GM18867 (cell line): ENCODE measurements at regions not wholly inside any gene's neighbourhood (a gene's known extent, or its start where the extent isn't known, plus 50 kb on each side); places are given as distances from the start of the nearest gene placed in this dataset.
"Not testable (repeated sequence)": the region's sequence is repeated elsewhere in the genome, so short reads cannot be mapped to it uniquely, and the experiment has no call there.

Source experiments
- ATAC-seq: cut with Tn5 transposase; IDR thresholded peaks from one replicate; pipeline ENCODE4 v1.9.1; 2021; ENCODE audit warnings: mild to moderate bottlenecking, moderate library complexity; ENCODE audit not compliant: unreplicated experiment

DNA sequence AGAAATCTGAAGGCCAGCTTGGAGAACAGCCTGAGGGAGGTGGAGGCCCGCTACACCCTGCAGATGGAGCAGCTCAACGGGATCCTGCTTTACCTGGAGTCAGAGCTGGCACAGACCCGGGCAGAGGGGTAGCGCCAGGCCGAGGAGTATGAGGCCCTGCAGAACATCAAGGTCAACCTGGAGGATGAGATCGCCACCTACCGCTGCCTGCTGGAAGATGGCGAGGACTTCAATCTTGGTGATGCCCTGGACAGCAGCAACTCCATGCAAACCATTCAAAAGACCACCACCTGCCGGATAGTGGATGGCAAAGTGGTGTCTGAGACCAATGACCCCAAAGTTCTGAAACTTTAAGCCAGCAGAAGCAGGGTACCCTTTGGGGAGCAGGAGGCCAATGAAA is 318.4 kb downstream of the ZFHX3 start:
- not testable (repeated sequence) for ATAC-seq

DNA sequence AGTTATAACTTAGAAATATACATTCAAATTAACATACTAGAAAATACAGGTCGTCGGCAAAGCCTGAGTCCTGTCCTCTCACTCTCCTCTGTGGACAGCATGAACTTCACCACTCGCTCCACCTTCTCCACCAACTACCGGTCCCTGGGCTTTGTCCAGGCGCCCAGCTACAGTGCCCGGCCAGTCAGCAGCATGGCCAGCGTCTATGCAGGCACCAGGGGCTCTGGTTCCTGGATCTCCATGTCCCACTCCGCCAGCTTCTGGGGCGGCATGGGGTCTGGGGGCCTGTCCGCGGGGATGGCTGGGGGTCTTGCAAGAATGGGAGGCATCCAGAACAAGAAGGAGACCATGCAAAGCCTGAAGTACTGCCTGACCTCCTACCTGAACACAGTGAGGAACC is 319.4 kb downstream of the ZFHX3 start:
- ATAC-seq = no peak

DNA sequence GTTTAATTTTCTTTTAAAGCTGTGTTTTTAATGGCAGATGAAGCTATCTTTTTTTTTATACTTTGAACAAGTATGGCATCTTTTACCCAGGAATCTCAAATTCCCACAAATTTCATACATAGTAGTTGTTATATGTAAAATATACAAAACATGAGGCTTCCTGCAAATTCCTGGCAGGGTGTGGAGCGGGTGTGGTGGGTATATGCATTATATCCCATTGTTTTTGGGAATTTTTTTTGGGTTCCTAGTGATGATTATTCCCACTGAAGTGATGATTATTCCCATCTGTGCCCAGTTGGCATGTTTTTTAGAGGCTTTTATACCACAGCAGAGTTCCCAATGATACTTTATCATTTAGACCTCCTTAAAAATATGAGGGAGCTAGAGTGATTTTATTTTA is 320.4 kb downstream of the ZFHX3 start:
- no peak for ATAC-seq

DNA sequence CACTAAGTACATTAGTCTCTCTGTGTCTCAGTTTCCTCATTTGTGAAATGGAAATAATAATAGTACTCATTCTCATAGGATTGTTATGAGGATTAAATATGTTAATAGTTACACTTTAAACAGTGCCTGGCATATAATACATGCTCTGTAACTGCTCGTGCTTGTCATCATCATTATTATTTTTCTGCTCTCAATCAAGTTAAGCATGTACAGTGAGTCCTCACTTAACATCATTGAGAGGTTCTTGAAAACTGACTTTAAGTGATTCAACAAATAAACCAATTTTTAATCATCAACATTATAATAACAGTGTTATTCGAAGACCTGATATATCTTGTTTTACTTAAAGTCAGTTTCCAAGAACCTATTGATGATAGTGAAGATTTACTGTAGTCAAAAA is 322.3 kb downstream of the ZFHX3 start:
- ATAC-seq = no peak

DNA sequence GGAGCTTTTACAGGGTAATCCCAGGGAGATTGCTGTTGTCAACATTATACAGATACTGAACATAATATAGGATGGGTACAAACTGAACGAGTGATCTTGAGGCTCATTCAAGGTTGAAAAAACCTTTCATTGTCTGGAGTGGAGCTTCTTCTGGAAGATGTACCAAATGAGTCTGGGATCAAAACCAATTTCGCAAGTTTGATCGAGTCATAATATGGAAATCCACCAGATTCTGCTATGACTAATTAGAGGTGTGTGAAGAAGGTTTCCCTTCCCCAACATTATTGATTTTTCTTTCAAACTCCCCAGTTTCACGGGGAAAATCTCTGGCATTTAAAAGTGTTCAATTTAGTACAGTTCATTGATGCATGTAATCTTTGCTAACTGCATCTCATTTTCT is 324.1 kb downstream of the ZFHX3 start:
- no peak for ATAC-seq

DNA sequence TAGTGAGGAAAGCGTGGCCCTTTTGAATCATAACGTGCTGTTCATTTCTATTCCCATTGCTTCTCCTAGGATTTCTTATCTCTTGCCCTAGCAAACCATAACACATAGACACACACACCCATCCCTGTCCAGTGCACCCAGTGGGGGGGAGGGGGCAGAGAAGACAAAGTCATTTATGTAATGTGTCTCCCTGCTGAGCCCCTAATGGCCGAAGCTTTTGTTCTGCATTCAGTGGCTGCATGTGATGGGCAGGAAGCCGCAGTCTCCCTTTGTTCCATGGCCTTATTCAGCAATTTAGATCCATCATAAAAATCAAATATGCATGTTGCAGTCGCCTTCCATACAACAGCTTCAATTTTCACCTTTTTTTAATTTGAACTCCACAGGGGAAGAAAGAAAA is 325.4 kb downstream of the ZFHX3 start:
- no peak for ATAC-seq

DNA sequence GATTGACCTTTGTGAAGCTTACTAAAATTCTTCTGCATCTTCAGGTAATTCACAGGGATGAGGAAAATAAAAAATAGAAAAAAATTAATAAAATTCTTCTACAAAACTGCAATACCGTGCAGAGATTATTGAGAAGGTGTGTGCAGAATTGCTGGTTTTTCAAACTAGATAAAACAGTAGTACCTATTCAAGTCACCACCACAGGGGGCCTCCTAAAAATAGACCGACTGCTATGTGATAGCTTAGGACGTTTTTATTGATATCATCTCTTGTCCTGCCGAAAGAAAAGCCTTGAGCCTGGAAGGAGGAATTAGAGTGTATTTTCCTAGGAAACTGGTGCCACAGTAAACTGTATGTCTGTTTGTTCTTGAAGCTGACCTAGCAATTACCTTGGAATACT is 325.9 kb downstream of the ZFHX3 start:
- no peak for ATAC-seq

DNA sequence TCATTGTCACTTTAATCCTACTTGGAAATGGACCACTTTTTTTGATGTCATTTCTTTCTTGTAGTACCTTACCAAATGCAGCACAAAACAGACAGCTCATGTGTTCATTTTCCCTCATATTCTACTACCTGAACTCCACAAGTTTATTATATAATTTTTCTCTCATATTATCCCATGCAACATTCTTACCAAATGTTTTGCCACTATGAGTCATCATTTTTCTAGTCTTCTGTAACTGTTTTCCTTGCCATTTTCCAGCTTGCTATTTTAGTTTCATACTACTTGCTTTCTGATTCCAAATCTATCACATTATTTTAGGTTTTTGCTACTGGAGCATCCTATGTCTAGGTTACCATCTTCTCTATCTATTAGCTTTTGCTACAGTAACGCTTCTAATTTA is 332.7 kb downstream of the ZFHX3 start:
- no peak for ATAC-seq

DNA sequence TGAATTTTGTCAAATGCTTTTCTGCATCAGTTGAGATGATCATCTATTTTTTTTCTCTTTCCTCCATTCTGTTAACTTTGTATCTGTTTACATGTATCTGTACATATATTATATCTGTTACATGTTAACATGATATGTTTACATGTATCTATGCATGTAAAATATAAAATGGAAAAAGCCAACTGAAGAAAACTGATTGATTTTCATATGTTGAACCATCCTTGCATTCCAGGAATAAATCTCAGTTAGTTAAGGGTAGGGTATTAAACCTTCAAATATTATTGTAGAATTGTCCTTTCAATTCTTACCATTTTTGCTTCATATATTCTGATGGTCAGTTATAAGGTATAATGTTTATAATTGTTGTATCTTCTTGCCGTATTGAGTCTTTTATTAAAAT is 336.1 kb downstream of the ZFHX3 start:
- no peak for ATAC-seq

DNA sequence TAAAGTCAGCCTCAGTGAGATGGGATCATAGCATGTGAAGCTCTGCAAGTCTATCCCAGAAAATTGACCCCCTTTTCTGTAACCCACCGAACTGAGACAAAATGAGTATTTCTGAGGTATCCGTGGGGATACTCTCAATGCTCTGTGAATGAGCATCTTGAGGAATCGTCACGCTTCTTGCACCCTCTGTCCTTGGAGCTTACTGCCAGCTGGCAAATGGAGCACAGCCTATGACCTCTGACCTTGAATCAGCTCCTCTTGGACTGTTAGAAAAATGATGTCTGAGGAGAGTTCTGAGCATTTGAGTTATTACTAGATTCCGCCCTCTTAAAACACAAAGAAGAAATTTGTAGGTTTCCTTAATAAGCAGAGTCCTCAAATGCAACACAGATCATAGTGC is 342.1 kb downstream of the ZFHX3 start:
- ATAC-seq = no peak

DNA sequence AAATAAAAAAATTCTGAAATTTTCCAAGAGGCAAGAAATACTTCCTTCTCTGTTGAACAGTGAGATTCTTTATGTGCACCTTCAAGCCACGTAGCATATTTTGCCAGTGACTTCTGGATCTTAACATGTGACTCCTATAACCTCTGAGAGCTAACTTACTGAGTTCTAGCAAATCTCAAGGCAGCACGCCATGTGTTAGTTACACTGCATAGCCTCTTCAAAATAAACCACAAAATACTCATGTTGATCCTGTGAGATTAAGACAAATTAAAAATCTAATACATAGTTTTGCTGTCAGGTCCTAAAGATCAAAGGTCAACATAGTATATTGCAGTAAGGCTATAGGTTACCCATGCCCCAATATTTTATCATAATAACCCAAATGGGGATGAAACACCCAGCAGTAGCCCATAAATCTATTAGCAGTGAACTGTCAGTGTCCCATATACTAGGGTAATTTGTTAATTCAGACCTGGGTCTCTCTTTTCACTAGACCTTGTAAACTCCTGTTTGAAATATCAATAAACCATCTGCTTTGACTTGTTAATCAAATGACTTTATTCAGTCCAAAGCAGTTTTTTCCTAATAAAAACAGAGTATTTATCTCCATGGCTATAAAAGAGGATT is 343.1 kb downstream of the ZFHX3 start:
- ATAC-seq = no peak

DNA sequence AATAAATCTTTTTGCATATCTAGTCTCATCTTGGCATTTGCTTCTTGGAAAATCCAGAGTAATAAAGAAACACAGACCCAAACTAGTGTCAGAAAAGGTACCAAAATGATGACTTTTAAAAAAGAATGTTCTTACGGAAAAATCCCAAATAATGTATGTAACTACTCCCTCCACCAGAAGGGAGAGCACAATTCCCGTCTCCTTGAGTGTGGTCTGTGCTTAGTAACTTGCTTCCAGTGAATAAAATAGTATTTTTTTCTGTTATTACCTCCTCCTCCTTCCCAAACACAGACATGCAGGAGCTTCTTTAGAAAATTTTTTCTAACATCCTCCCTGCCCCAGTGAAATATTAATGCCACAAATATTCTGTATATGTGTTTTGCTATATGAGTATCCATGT is 358.1 kb downstream of the ZFHX3 start:
- ATAC-seq = no peak

DNA sequence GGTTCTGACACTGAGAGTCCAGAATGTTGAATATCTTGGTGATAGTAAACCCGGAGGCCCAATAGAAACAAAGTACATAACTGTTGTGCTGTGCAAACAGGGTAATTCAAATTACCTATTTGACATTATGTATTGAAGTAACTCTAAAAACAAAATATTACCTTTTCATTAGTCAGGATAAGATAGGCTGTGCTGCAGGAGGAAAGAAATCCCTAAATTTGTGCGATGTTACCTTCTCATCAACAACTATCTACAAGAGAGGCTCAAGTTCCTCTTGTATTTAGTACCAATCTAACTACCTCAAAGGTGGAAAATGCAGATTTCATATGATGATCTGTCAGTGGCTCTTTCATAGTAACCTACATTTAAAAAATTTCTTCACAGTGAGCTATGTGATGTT is 367.2 kb downstream of the ZFHX3 start:
- no peak for ATAC-seq

DNA sequence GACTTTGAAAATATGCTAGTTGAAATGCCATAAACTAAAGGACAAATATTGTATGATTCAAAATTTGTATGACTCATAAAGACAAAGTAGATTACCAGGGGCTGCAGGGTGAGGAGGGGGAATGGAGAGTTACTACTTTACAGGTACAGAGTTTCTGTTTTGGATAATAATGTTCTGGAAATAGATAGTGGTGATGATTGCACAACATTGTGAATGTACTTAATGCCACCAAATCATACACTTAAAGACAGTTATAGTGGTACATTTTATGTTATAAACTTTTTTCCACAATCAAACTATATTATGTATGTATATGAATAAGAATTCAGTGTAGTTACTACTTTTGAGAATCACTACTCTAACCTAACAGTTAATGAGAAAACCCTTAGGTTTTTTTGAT is 368.1 kb downstream of the ZFHX3 start:
- no peak for ATAC-seq

DNA sequence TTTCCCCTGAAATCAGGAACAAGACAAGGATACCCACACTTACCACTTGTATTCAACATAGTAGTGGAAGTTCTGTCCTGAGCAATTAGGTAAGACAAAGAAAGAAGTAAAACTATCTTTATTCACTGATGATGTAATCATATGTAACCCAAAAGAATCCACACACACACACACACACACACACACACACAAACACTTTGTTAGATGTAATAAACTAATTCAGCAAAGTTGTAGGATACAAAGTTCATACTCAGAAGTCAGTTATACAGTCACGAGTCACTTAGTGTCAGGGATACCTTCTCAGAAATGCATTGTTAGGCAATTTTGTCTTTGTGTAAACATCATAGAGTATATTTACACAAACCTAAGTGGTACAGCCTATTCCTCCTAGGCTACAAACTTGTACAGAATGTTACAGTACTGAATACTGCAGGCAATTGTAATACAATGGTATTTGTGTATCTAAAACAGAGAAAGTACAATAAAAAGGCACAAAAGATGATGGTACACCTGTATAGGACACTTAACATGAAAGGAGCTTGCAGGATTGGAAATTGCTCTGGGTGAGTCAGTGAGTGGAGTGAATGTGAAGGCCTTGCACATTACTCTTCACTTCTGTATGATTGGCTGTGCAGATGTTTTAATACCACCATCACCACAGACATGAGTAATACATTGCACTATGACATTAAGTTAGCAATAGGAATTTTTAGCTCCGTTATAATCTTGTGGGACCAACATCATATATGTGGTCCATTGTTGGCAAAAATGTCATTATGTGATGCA is 370.1 kb downstream of the ZFHX3 start:
- ATAC-seq = no peak

DNA sequence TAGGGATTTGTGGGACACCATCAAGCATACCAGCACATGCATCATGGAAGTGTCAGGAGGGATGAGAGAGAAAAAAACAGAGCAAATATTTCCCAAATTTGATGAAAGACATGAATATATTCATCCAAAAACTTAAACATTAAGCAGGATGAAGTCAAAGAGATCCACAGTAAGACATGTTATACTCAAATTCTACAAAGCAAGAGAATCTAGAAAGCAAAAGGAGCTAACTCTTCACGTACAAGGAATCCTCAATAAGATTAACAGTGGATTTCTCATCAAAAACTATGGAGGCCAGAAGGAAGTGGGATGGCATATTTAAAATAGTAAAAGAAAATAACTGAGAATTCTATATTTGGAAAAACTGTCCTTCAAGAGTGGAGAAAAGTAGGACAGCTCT is 374.8 kb downstream of the ZFHX3 start:
- no peak for ATAC-seq

DNA sequence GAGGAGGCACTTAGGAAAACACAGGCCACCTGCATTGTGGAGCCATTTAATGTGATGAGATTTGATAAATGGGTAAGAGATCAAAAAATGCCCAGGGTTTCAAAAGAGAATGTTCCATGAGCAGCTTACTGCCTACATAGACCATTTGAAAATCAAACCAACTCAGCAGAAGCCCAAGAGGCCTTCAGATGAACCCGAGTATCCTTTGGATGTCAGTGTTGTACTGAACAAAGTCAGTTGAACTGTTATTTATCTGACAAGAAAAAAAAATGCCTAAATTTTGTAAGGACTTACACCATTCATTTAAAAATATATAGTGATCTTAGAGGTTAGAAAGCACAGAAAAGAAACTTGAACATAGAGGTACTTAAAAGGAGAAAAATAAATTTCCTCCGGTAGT is 381.7 kb downstream of the ZFHX3 start:
- no peak for ATAC-seq

DNA sequence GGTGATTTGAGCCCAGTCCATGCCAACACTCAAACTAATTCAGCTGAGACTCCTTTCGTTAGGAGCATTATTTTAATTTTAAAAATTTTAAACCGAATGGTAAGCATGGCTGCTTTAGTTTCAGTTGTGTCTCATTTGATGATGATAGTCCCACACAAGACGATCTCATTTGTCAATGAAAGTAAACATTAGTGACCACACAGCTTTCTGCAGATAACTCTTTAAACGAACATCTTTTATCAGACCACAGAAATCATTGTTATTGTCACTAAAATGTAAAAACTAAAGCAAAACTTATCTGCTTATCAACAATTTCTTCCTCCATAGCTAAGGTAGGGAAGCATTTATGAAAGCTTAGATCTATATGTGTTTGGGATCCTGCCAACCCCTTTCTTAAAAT is 382.2 kb downstream of the ZFHX3 start:
- ATAC-seq = no peak

DNA sequence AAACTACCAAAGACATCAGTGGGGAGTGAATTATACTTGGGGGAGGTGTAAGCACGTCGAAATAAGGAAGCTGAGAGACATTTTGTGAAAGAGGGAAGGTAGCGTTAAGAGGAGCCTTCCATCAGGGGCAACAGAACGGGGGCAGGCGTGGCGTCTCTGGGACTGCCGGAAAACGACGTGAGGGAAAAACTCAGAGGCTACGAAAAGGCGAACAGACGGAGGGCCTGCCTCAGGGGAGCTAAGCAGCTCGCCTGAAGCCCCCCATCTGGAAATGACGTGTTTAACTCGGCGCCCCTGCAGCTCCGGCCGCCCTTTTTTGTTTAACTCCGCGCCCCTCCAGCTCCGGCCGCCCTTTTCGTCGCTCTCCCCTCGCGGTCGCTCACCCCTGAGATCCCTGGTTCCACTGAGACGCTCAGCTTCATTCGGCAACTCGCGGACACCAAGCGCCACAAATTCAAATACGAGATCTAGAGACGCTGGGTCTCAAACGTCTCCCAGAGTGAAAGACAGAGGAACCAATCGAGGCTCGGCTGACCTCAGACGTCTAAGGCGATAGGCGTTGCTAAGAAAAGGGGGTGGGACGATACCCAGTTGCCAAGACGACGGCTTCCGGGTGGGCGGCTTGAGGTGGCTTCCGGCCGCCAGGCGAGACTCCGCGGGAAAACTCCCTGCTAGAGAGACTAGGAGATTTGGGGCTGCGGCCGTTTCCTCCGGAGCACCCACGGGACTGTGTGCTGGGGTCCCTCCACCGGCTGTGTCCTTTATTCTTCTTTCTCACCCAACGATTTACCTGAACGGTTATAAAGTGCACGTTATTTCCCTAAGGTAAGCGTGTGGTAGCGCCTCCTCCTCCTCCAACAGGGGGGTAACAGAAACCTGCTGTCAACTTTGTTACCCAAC is 383.2 kb downstream of the ZFHX3 start:
- ATAC-seq = peak; percentile 99

DNA sequence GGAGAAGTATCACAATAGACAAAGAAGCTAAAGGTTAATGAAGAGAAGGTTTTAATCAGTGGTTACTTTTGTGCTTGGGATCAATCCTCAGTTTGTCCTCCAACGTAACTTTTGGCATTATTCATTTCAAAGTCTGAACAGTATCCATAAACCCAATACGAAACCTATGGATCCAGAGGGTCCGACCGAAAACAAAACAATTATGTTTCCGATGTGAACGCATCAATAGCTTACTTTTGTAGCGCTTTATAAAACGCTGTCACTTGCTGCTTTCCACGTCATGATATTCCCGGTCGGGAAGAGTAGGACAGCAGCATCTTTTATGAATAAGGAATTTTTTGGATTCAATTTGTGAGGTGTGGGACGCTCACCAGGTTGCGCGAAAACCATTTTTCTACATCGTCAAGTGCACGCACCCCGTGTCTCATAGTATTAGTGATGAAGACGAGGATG is 383.8 kb downstream of the ZFHX3 start:
- no peak for ATAC-seq

DNA sequence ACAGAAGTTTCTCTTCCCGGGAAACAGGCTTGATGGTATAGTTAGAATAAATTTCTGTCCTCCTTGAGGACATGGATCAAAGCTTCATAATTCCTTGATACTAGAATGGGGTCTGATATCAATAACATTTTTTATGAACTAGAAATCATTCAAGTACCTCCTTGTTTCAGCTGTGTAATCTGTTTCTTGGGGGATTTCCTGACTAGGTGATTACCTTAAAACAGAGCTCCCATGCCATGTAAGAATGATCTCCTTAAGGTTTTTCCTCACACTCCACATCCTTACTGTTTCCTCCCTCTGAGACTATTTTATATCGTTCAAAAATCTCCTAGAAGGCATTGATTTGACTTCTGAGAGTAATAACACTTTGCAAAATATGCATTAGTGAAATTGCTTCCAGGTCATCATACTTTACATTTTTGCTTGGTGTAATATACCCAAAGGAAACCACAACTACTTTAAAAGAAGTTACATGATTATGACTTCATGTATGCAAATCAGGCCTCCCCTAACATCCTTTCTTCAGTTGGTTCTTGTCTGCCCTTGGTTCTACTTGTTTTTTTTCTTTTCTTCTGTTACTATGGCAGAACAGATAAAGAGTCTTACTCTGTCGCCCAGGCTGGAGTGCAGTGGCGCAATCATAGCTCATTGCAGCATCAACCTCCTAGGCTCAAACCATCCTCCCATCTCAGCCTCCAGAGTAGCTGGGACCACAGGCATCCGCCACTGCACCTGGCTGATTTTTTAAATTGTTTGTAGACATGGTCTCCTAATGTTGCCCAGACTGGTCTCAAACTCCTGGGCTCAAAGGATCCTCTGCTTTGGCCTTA is 388.8 kb downstream of the ZFHX3 start:
- no peak for ATAC-seq
